ENCODE measurements at regions not wholly inside any gene's neighbourhood (a gene's known extent, or its start where the extent isn't known, plus 50 kb on each side); places are given as distances from the start of the nearest gene placed in this dataset.

DNA sequence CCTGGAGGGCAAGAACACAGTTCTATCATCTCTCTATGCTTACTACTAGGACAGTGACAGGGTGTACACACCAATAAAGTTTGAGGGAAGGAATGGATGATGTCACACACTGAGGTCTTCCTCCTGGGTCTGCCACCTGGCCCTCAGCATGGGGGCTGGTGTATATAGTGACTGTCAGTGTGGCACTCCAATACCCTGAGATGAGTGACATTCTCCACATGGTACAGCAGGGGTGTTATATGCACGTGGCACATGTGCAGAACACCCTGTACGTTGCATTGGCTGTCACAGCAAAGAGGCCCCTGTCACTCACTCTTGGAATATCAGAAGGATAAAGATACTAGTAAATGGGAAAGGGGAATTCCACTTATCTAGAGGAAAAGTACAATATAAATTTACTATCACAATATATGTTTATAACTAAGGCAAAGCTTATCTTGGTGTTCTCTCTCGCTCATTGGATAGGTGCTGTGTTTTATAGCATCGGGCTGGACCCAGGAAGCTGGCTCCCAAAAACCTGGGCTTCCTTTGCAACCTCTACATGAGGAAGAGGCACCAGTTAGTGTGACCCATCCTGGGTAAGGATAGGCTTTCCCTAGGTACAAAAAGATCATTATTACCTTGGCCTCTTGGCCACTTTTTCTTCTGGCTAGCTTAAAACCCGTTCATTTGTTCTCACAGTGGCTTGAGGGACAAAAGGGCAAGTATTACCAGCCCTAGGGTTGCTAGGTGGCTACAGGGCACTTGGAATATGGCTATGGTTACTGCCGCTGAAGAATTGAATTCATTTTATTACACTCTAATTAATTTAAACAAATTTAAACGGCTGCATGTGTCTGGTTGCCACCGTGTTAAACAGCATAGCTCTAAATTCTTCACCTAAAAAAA, 54.8 kb upstream of the HES1 start:
- no peak for DNase-seq

DNA sequence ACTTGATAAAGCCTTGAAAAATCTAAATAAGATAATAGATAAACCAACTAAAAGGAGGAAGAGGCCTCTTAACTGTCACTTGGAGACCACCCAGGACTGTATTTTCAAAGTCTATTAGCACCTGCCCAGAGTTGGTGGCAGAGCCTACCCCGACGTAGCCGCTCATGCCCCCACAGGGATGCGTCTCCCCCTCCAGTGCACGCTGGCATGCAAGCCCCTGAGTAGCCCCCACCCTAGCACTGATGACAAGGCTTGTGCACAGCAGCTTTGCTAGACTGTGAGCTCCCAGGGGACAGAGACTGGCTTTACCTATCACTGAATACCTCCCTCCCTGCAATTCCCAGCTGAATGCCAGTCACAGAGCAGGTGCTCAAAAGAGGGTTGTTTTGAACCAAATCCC, 54.1 kb upstream of the HES1 start:
- no peak for DNase-seq

DNA sequence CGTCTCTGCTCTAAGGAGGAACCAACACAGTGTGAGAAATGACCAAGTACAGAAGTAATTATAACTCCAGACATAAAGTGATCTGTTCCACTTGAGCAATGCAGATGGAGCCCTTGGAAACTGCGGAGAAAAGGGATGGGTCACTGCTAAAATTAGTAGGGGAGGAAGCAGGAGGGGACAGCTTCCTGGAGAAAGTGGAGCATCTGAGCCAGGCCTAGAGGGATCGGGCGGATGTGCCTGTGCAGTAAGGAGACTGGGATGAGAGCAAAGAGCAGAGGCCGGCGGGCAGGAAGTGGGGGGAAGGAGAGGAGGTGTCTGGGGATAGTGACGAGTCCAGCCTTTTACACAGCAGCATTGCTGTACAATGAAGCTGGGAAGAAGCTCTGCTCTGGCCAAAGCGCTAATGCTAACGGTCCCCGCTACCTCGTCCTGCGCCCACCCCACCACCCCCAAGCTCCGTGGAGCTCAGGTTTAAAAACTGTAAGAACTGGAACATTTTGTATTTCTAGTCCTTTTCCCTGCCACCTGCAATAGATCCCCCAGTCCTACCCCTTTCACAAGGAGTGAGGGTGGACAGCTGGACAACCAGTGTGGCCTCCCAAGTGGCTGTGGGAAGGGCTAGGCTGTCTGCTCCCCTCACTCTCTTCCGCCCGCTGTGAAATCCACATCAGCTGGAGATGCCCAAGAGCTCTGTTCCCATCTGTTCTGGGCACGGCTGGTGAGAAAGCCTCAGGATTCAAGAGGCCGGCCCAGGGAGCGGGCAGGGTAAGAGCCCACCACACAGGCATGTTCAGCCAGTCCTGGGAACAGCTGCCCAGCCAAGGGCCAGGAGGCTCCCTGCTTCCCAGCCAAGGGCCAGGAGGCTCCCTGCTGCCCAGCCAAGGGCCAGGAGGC, 53.0 kb upstream of the HES1 start:
- peak in 2 of 3 donors; percentile 83 to 92 for DNase-seq

- peak in 1 of 3 donors; percentile 64 for DNase-seq
Measured at GRCh38 chr3:194083637-194084224, 52.2 kb upstream of the HES1 start.

GRCh38 chr3:194084284-194084683, 51.7 kb upstream of the HES1 start:
- DNase-seq = no peak

Measured in muscle of back (tissue), 3 donors.